ENCODE measurements at regions not wholly inside any gene's neighbourhood (a gene's known extent, or its start where the extent isn't known, plus 50 kb on each side); places are given as distances from the start of the nearest gene placed in this dataset.
"Not testable (repeated sequence)": the region's sequence is repeated elsewhere in the genome, so short reads cannot be mapped to it uniquely, and the experiment has no call there.

GRCh38 chr10:65123120-65123519 is 1601.9 kb downstream of the REEP3 start:
- DNase-seq = no peak

GRCh38 chr10:65125212-65125611 is 1604.0 kb downstream of the REEP3 start:
- no peak for DNase-seq

GRCh38 chr10:65126288-65126687 is 1605.1 kb downstream of the REEP3 start:
- DNase-seq = no peak

- no peak for DNase-seq
Measured at GRCh38 chr10:65128277-65128676, 1607.1 kb downstream of the REEP3 start.

GRCh38 chr10:65130162-65130758 is 1609.1 kb downstream of the REEP3 start:
- DNase-seq = no peak

GRCh38 chr10:65133652-65134051 is 1612.5 kb downstream of the REEP3 start:
- DNase-seq = no peak

- DNase-seq = no peak
Measured at GRCh38 chr10:65135508-65135907, 1614.3 kb downstream of the REEP3 start.

GRCh38 chr10:65142641-65143435 is 1621.6 kb downstream of the REEP3 start:
- DNase-seq = no peak

GRCh38 chr10:65143723-65144122 is 1622.5 kb downstream of the REEP3 start:
- DNase-seq = no peak

- no peak for DNase-seq
Measured at GRCh38 chr10:65149878-65150277, 1628.7 kb downstream of the REEP3 start.

- no peak for DNase-seq
Measured at GRCh38 chr10:65166272-65166671, 1645.1 kb downstream of the REEP3 start.

- no peak for DNase-seq
Measured at GRCh38 chr10:65172249-65172648, 1651.0 kb downstream of the REEP3 start.

GRCh38 chr10:65176994-65177393 is 1655.8 kb downstream of the REEP3 start:
- no peak for DNase-seq

- DNase-seq = no peak
Measured at GRCh38 chr10:65183236-65183635, 1662.0 kb downstream of the REEP3 start.

- not testable (repeated sequence) for DNase-seq
Measured at GRCh38 chr10:65186668-65187067, 1665.5 kb downstream of the REEP3 start.

- DNase-seq = no peak
Measured at GRCh38 chr10:65194126-65194525, 1672.9 kb downstream of the REEP3 start.

- DNase-seq = no peak
Measured at GRCh38 chr10:65194555-65194954, 1673.4 kb downstream of the REEP3 start.

GRCh38 chr10:65196111-65196510 is 1674.9 kb downstream of the REEP3 start:
- no peak for DNase-seq

GRCh38 chr10:65197935-65198334 is 1676.7 kb downstream of the REEP3 start:
- DNase-seq = no peak

- no peak for DNase-seq
Measured at GRCh38 chr10:65201491-65201890, 1680.3 kb downstream of the REEP3 start.

- DNase-seq = no peak
Measured at GRCh38 chr10:65204999-65205398, 1683.8 kb downstream of the REEP3 start.

- DNase-seq = no peak
Measured at GRCh38 chr10:65213170-65213569, 1692.0 kb downstream of the REEP3 start.

- no peak for DNase-seq
Measured at GRCh38 chr10:65219444-65219843, 1698.2 kb downstream of the REEP3 start.

- no peak for DNase-seq
Measured at GRCh38 chr10:65231148-65231547, 1694.7 kb upstream of the LRRTM3 start.

GRCh38 chr10:65234261-65234660 is 1691.6 kb upstream of the LRRTM3 start:
- DNase-seq = no peak
